ENCODE measurements at regions not wholly inside any gene's neighbourhood (a gene's known extent, or its start where the extent isn't known, plus 50 kb on each side); places are given as distances from the start of the nearest gene placed in this dataset.

GRCh38 chr20:24830649-24831048 lies 118.4 kb upstream of the CST7 start:
- Histone ChIP-seq H3K36me3 (ENCODE audit: insufficient read depth, low read length) (no peaks in the 10 kb centered on the region), H3K79me2 (ENCODE audit: insufficient read depth, low read length) (no peaks in the 10 kb centered on the region), H4K20me1 (ENCODE audit: insufficient read depth, low read length, poor library complexity, severe bottlenecking) (no peaks in the 10 kb centered on the region), H3K9me3 (ENCODE audit: insufficient read depth, low read depth, low read length) (no peaks in the 10 kb centered on the region), H3K4me3 (ENCODE audit: low read length, poor library complexity, severe bottlenecking) (no peak overlapping the region), H3K9ac (ENCODE audit: low read depth, low read length, poor library complexity, severe bottlenecking) (no peak overlapping the region), H2AFZ (ENCODE audit: low read length) (no peak overlapping the region), H3F3A (ENCODE audit: low read depth) (no peaks in the 10 kb centered on the region), H3K4me2 (ENCODE audit: low read depth, low read length, poor library complexity, severe bottlenecking) (no peak overlapping the region), H3K27me3 (ENCODE audit: insufficient read depth, low read length, poor library complexity, severe bottlenecking) (no peaks in the 10 kb centered on the region), H3K9me2 (replicated peaks; ENCODE audit: low read depth, low read length) (no peaks in the 10 kb centered on the region), H3K4me1 (ENCODE audit: insufficient read depth, low read length, poor library complexity, severe bottlenecking) (no peaks in the 10 kb centered on the region)
- TF ChIP-seq CTCF (conservative IDR thresholded peaks at IDR 0.05; ENCODE audit: low read length) = no peak
- no peak for TF ChIP-seq EZH2phosphoT487 (IDR thresholded peaks at IDR 0.05; ENCODE audit: borderline replicate concordance)

GRCh38 chr20:24831232-24831631 lies 117.8 kb upstream of the CST7 start:
- no peaks in the 10 kb centered on the region for H3K4me1 ChIP-seq (ENCODE audit: insufficient read depth, low read length, poor library complexity, severe bottlenecking)
- no peak overlapping the region for H3K9ac ChIP-seq (ENCODE audit: low read depth, low read length, poor library complexity, severe bottlenecking)
- no peaks in the 10 kb centered on the region for H4K20me1 ChIP-seq (ENCODE audit: insufficient read depth, low read length, poor library complexity, severe bottlenecking)
- H3K27me3 ChIP-seq (ENCODE audit: insufficient read depth, low read length, poor library complexity, severe bottlenecking) = no peaks in the 10 kb centered on the region
- no peak overlapping the region for H3K4me3 ChIP-seq (ENCODE audit: low read length, poor library complexity, severe bottlenecking)
- H3K4me2 ChIP-seq (ENCODE audit: low read depth, low read length, poor library complexity, severe bottlenecking) = no peak overlapping the region
- H3K9me2 ChIP-seq (replicated peaks; ENCODE audit: low read depth, low read length) = no peaks in the 10 kb centered on the region
- no peaks in the 10 kb centered on the region for H3K36me3 ChIP-seq (ENCODE audit: insufficient read depth, low read length)
- no peak overlapping the region for H2AFZ ChIP-seq (ENCODE audit: low read length)
- H3K9me3 ChIP-seq (ENCODE audit: insufficient read depth, low read depth, low read length) = no peaks in the 10 kb centered on the region
- no peak for TF ChIP-seq EZH2phosphoT487 (IDR thresholded peaks at IDR 0.05; ENCODE audit: borderline replicate concordance)
- TF ChIP-seq CTCF (conservative IDR thresholded peaks at IDR 0.05; ENCODE audit: low read length) = no peak
- H3K79me2 ChIP-seq (ENCODE audit: insufficient read depth, low read length) = no peaks in the 10 kb centered on the region
- H3F3A ChIP-seq (ENCODE audit: low read depth) = no peaks in the 10 kb centered on the region

- Histone ChIP-seq H3K4me2 (ENCODE audit: low read depth, low read length, poor library complexity, severe bottlenecking) (no peak overlapping the region), H3K79me2 (ENCODE audit: insufficient read depth, low read length) (no peaks in the 10 kb centered on the region), H3K27me3 (ENCODE audit: insufficient read depth, low read length, poor library complexity, severe bottlenecking) (no peaks in the 10 kb centered on the region), H3F3A (ENCODE audit: low read depth) (no peaks in the 10 kb centered on the region), H3K9ac (ENCODE audit: low read depth, low read length, poor library complexity, severe bottlenecking) (no peak overlapping the region), H2AFZ (ENCODE audit: low read length) (no peak overlapping the region), H3K9me2 (replicated peaks; ENCODE audit: low read depth, low read length) (no peaks in the 10 kb centered on the region), H3K4me1 (ENCODE audit: insufficient read depth, low read length, poor library complexity, severe bottlenecking) (no peaks in the 10 kb centered on the region), H3K9me3 (ENCODE audit: insufficient read depth, low read depth, low read length) (no peaks in the 10 kb centered on the region), H3K4me3 (ENCODE audit: low read length, poor library complexity, severe bottlenecking) (no peak overlapping the region), H3K36me3 (ENCODE audit: insufficient read depth, low read length) (no peaks in the 10 kb centered on the region), H4K20me1 (ENCODE audit: insufficient read depth, low read length, poor library complexity, severe bottlenecking) (no peaks in the 10 kb centered on the region)
- TF ChIP-seq EZH2phosphoT487 (IDR thresholded peaks at IDR 0.05; ENCODE audit: borderline replicate concordance) (no peak), CTCF (conservative IDR thresholded peaks at IDR 0.05; ENCODE audit: low read length) (no peak)
Observed at GRCh38 chr20:24832518-24832917, 116.6 kb upstream of the CST7 start.

Measured in Loucy (cell line).